ENCODE measurements at regions not wholly inside any gene's neighbourhood (a gene's known extent, or its start where the extent isn't known, plus 50 kb on each side); places are given as distances from the start of the nearest gene placed in this dataset.

- no peak for TF ChIP-seq CTCF (IDR thresholded peaks at IDR 0.05)
- TF ChIP-seq POLR2A (IDR thresholded peaks at IDR 0.05) = no peak
Observed at GRCh38 chr4:115353370-115353769, 239.9 kb upstream of the NDST4 start.

All from heart left ventricle (tissue), 13 donors.